ENCODE measurements at regions not wholly inside any gene's neighbourhood (a gene's known extent, or its start where the extent isn't known, plus 50 kb on each side); places are given as distances from the start of the nearest gene placed in this dataset.
"Not testable (repeated sequence)": the region's sequence is repeated elsewhere in the genome, so short reads cannot be mapped to it uniquely, and the experiment has no call there.

DNA sequence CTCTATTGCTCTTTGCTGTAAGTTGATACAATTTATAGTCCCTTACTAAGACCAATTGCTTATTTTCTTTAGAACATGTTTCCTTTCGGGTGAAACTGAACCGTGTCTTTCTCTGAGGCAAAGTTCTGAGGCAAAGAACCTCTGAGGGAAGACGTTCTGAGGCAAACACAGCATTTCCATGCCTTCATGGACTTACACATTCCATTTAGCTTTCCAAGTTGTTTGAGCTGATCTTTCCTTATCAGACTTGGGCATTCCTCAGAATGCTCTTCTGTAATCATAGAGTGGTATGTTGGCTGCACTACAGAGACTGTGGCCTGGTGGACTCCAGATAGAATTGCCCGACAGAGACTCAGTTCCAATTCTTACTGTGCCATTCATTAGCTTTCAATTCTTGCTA, 579.1 kb downstream of the KCTD12 start:
- H3K79me2 ChIP-seq (ENCODE audit: insufficient read depth): no peaks in the 10 kb centered on the region
- no peaks in the 10 kb centered on the region for H3K36me3 ChIP-seq (ENCODE audit: low read depth)
- no peaks in the 10 kb centered on the region for H3K9me2 ChIP-seq (ENCODE audit: insufficient read depth)
- H2AFZ ChIP-seq: no peak overlapping the region
- no peak overlapping the region for H3K9ac ChIP-seq
- no peaks in the 10 kb centered on the region for H4K20me1 ChIP-seq (ENCODE audit: insufficient read depth)
- H3K27me3 ChIP-seq (replicated peaks; ENCODE audit: insufficient read depth): no peaks in the 10 kb centered on the region
- DNase-seq: no peak
- WGBS, 2 experiments (ENCODE audit: low coverage in 1 of 2, low lambda C conversion rate in 2 of 2, missing lambda C conversion rate in 2 of 2): 33 to 39% methylated on average over 4 of the region's 4 CpGs
- H3K4me3 ChIP-seq: no peak overlapping the region
- in situ Hi-C loops (cut with MboI): no loop called here
- no peak for TF ChIP-seq EZH2phosphoT487 (IDR thresholded peaks at IDR 0.05; ENCODE audit: insufficient read depth, low read depth)
- no peak for TF ChIP-seq EZH2 (IDR thresholded peaks at IDR 0.05; ENCODE audit: insufficient read depth, poor library complexity, severe bottlenecking)
- H3K4me1 ChIP-seq (ENCODE audit: insufficient read depth): no peaks in the 10 kb centered on the region
- H3K4me2 ChIP-seq (ENCODE audit: unreplicated experiment): no peak overlapping the region
- no peak overlapping the region for H3K27ac ChIP-seq
- H3K9me3 ChIP-seq (ENCODE audit: low read depth): no peaks in the 10 kb centered on the region
- no peaks in the 10 kb centered on the region for H3F3A ChIP-seq (ENCODE audit: insufficient read depth)

DNA sequence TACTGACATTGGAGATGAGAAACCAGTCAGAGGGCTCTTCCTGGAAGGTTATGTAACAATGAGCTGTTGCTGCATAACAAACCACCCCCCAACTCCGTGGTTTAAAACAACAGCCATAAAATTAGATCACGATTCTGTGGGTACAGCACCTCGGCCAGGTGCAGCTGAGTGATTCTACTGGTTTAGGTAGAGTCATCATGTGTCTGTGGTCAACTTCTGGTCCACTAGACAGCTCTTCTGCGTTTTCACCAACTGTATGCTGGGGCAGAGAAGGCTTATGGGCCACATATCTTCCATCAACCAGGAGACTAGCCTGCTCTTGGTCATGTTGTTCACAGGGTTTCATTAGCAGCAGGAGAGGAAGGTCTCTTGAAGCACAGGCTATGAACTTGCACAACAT, 585.5 kb downstream of the KCTD12 start:
- WGBS, 2 experiments (ENCODE audit: low coverage in 1 of 2, low lambda C conversion rate in 2 of 2, missing lambda C conversion rate in 2 of 2): 49 to 57% methylated on average over 4 of the region's 4 CpGs
- H3K9me3 ChIP-seq (ENCODE audit: low read depth): no peaks in the 10 kb centered on the region
- DNase-seq: no peak
- H3F3A ChIP-seq (ENCODE audit: insufficient read depth): no peaks in the 10 kb centered on the region
- in situ Hi-C loops (cut with MboI): no loop called here
- no peaks in the 10 kb centered on the region for H3K79me2 ChIP-seq (ENCODE audit: insufficient read depth)
- no peaks in the 10 kb centered on the region for H3K4me1 ChIP-seq (ENCODE audit: insufficient read depth)
- H3K9me2 ChIP-seq (ENCODE audit: insufficient read depth): no peaks in the 10 kb centered on the region
- H3K36me3 ChIP-seq (ENCODE audit: low read depth): no peaks in the 10 kb centered on the region
- no peak overlapping the region for H3K9ac ChIP-seq
- H3K27me3 ChIP-seq (replicated peaks; ENCODE audit: insufficient read depth): 0 out of 2 replicates have a peak, but pooled peaks cover 7% of the 10 kb centered on the region
- no peaks in the 10 kb centered on the region for H4K20me1 ChIP-seq (ENCODE audit: insufficient read depth)
- H2AFZ ChIP-seq: no peak overlapping the region
- no peak for TF ChIP-seq EZH2phosphoT487 (IDR thresholded peaks at IDR 0.05; ENCODE audit: insufficient read depth, low read depth)
- TF ChIP-seq EZH2 (IDR thresholded peaks at IDR 0.05; ENCODE audit: insufficient read depth, poor library complexity, severe bottlenecking): no peak
- no peak overlapping the region for H3K4me3 ChIP-seq
- no peak overlapping the region for H3K4me2 ChIP-seq (ENCODE audit: unreplicated experiment)
- no peak overlapping the region for H3K27ac ChIP-seq

DNA sequence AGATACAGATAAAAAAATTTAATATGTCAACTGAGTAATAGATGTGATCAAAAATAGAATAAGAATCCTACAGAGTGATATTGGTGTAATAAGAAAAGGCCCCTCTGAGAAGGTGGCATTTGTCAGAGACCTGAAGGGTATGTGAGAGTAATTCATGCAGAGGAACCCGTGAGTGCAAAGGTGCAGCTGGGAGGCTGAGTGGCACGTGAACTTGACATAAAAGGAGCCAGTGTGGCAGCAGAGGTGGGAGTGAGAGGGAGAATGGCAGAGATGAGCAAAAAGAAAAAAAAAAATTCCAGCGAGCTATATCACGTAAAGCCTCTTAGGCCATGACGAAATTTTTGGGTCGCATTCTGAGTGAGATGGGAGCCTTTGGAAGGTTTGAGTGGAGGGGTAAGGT, 588.9 kb downstream of the KCTD12 start:
- in situ Hi-C loops (cut with MboI): no loop called here
- peaks cover 10% of the 10 kb centered on the region for H3K4me1 ChIP-seq (ENCODE audit: insufficient read depth)
- H3K4me2 ChIP-seq (ENCODE audit: unreplicated experiment): no peak overlapping the region
- 0 out of 2 replicates have a peak, but pooled peaks cover 7% of the 10 kb centered on the region for H3K27me3 ChIP-seq (replicated peaks; ENCODE audit: insufficient read depth)
- no peaks in the 10 kb centered on the region for H3K9me2 ChIP-seq (ENCODE audit: insufficient read depth)
- H3K79me2 ChIP-seq (ENCODE audit: insufficient read depth): no peaks in the 10 kb centered on the region
- no peak overlapping the region for H3K9ac ChIP-seq
- WGBS, 2 experiments (ENCODE audit: low coverage in 1 of 2, low lambda C conversion rate in 2 of 2, missing lambda C conversion rate in 2 of 2): 68 to 71% methylated on average over 6 of the region's 6 CpGs
- DNase-seq: no peak
- peaks cover 7% of the 10 kb centered on the region; the same call in 1 of the 2 replicates for H3F3A ChIP-seq (ENCODE audit: insufficient read depth)
- no peaks in the 10 kb centered on the region for H3K9me3 ChIP-seq (ENCODE audit: low read depth)
- no peak overlapping the region for H2AFZ ChIP-seq
- no peaks in the 10 kb centered on the region for H4K20me1 ChIP-seq (ENCODE audit: insufficient read depth)
- no peak overlapping the region for H3K27ac ChIP-seq
- H3K4me3 ChIP-seq: no peak overlapping the region
- no peaks in the 10 kb centered on the region for H3K36me3 ChIP-seq (ENCODE audit: low read depth)
- no peak for TF ChIP-seq EZH2phosphoT487 (IDR thresholded peaks at IDR 0.05; ENCODE audit: insufficient read depth, low read depth)
- no peak for TF ChIP-seq EZH2 (IDR thresholded peaks at IDR 0.05; ENCODE audit: insufficient read depth, poor library complexity, severe bottlenecking)

DNA sequence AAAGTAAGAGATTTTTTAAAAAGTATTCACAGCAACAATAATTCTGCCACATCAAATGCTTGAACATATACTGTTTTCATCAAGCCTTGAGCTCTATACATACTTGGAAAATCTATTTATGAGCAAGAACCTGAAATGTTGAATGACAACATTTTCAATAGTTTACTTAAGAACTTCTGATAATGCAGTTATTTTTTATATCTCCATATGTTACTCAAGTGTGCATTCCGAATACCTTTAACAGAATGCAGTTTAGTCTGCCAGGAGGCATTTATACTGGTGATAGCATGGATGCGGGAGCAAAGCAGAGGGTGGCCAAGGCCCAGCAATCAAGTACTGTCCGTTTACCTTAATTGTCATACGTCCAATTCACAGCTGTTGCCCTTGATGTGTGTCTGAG, 589.5 kb downstream of the KCTD12 start:
- no peaks in the 10 kb centered on the region for H4K20me1 ChIP-seq (ENCODE audit: insufficient read depth)
- 67 to 69% methylated on average over 4 of the region's 4 CpGs for WGBS, 2 experiments (ENCODE audit: low coverage in 1 of 2, low lambda C conversion rate in 2 of 2, missing lambda C conversion rate in 2 of 2)
- peaks cover 10% of the 10 kb centered on the region for H3K4me1 ChIP-seq (ENCODE audit: insufficient read depth)
- H3K9me3 ChIP-seq (ENCODE audit: low read depth): no peaks in the 10 kb centered on the region
- in situ Hi-C loops (cut with MboI): no loop called here
- no peak overlapping the region for H3K4me2 ChIP-seq (ENCODE audit: unreplicated experiment)
- H3K79me2 ChIP-seq (ENCODE audit: insufficient read depth): no peaks in the 10 kb centered on the region
- H3K27ac ChIP-seq: no peak overlapping the region
- H3F3A ChIP-seq (ENCODE audit: insufficient read depth): peaks cover 7% of the 10 kb centered on the region; the same call in 1 of the 2 replicates
- H3K4me3 ChIP-seq: no peak overlapping the region
- DNase-seq: no peak
- no peak for TF ChIP-seq EZH2 (IDR thresholded peaks at IDR 0.05; ENCODE audit: insufficient read depth, poor library complexity, severe bottlenecking)
- no peak for TF ChIP-seq EZH2phosphoT487 (IDR thresholded peaks at IDR 0.05; ENCODE audit: insufficient read depth, low read depth)
- H2AFZ ChIP-seq: no peak overlapping the region
- H3K9ac ChIP-seq: no peak overlapping the region
- 0 out of 2 replicates have a peak, but pooled peaks cover 7% of the 10 kb centered on the region for H3K27me3 ChIP-seq (replicated peaks; ENCODE audit: insufficient read depth)
- no peaks in the 10 kb centered on the region for H3K36me3 ChIP-seq (ENCODE audit: low read depth)
- H3K9me2 ChIP-seq (ENCODE audit: insufficient read depth): no peaks in the 10 kb centered on the region

DNA sequence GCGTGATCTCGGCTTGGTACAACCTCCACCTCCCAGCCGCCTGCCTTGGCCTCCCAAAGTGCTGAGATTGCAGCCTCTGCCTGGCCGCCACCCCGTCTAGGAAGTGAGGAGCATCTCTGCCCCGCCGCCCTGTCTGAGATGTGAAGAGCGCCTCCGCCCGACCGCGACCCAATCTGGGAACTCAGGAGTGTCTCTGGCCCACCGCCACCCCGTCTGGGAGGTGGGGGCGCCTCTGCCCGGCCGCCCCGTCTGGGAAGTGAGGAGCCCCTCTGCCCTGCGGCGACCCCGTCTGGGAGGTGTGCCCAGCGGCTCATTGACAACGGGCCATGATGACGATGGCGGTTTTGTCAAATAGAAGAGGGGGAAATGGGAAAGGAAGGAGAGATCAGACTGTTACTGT, 591.2 kb downstream of the KCTD12 start:
- H3K9ac ChIP-seq; H3K27me3 ChIP-seq (replicated peaks; ENCODE audit: insufficient read depth); H3K27ac ChIP-seq; H2AFZ ChIP-seq; H3K9me3 ChIP-seq (ENCODE audit: low read depth); H3K36me3 ChIP-seq (ENCODE audit: low read depth); H3K4me2 ChIP-seq (ENCODE audit: unreplicated experiment); in situ Hi-C loops (cut with MboI); H3K4me3 ChIP-seq; H4K20me1 ChIP-seq (ENCODE audit: insufficient read depth); H3K79me2 ChIP-seq (ENCODE audit: insufficient read depth); H3F3A ChIP-seq (ENCODE audit: insufficient read depth); H3K9me2 ChIP-seq (ENCODE audit: insufficient read depth); DNase-seq: not testable (repeated sequence)
- WGBS, 2 experiments (ENCODE audit: low coverage in 1 of 2, low lambda C conversion rate in 2 of 2, missing lambda C conversion rate in 2 of 2): 90 to 93% methylated on average over 23 to 25 of the region's 25 CpGs
- H3K4me1 ChIP-seq (ENCODE audit: insufficient read depth): peaks cover 10% of the 10 kb centered on the region
